ENCODE measurements at regions not wholly inside any gene's neighbourhood (a gene's known extent, or its start where the extent isn't known, plus 50 kb on each side); places are given as distances from the start of the nearest gene placed in this dataset.

GRCh38 chr18:70457788-70458187 lies 168.9 kb downstream of the SOCS6 start:
- no peak for TF ChIP-seq ZNF318 (CRISPR knock-in tag; IDR thresholded peaks at IDR 0.05)
- no peak for TF ChIP-seq MTF2 (CRISPR knock-in tag; IDR thresholded peaks at IDR 0.05; ENCODE audit: borderline replicate concordance)
- no peak for TF ChIP-seq SRSF9 (IDR thresholded peaks at IDR 0.05; ENCODE audit: borderline replicate concordance, insufficient read depth, low read depth, low read length, poor library complexity, severe bottlenecking)
- no peak for TF ChIP-seq IRF2 (CRISPR knock-in tag; IDR thresholded peaks at IDR 0.05)
- no peak for TF ChIP-seq GLI4 (CRISPR knock-in tag; IDR thresholded peaks at IDR 0.05; ENCODE audit: borderline replicate concordance)
- no peak for TF ChIP-seq ZZZ3 (CRISPR knock-in tag; IDR thresholded peaks at IDR 0.05; ENCODE audit: borderline replicate concordance)
- TF ChIP-seq ZNF382 (CRISPR knock-in tag; IDR thresholded peaks at IDR 0.05; ENCODE audit: borderline replicate concordance) = no peak
- TF ChIP-seq YY1 (IDR thresholded peaks at IDR 0.05; ENCODE audit: insufficient read depth, insufficient replicate concordance, low read depth, low read length) = no peak
- TF ChIP-seq POLR2A (IDR thresholded peaks at IDR 0.05; ENCODE audit: insufficient read depth in 1 of 2, low read depth in 2 of 2, low read length in 2 of 2) = no peak
- TF ChIP-seq SP1 (IDR thresholded peaks at IDR 0.05) = no peak
- no peak for TF ChIP-seq SP1 (CRISPR knock-in tag; IDR thresholded peaks at IDR 0.05)
- no peak for TF ChIP-seq ZNF709 (CRISPR knock-in tag; IDR thresholded peaks at IDR 0.05)
- no peak for TF ChIP-seq SMC3 (IDR thresholded peaks at IDR 0.05; ENCODE audit: low read length)
- TF ChIP-seq ZSCAN30 (CRISPR knock-in tag; IDR thresholded peaks at IDR 0.05) = no peak
- no peak for TF ChIP-seq ZBTB7A (CRISPR knock-in tag; IDR thresholded peaks at IDR 0.05)

Data from HepG2 (cell line).